HEK293T (cell line): ENCODE measurements at regions not wholly inside any gene's neighbourhood (a gene's known extent, or its start where the extent isn't known, plus 50 kb on each side); places are given as distances from the start of the nearest gene placed in this dataset.

Experiments used
- CTCF ChIA-PET: fragments of 350-600 bp; formaldehyde crosslinking; extraction: SDS; loops from one replicate; lab custom pipeline; 2021; ENCODE audit warnings: antibody characterized with exemption, inconsistent platforms; lab: Yijun Ruan, JAX
- POLR2A ChIA-PET: fragments of 350-600 bp; formaldehyde crosslinking; extraction: SDS; loops from one replicate; lab custom pipeline; 2020; ENCODE audit warnings: antibody characterized with exemption, inconsistent platforms; lab: Yijun Ruan, JAX
- DNase-seq: peaks from one replicate; pipeline ENCODE4 v3.0.0; 2012; ENCODE audit warnings: mixed read lengths; ENCODE audit errors: extremely low spot score
- ARNT ChIP-seq: fragments of 450-650 bp; IDR thresholded peaks from 2 replicates; pipeline ENCODE4 v1.6.1; 2017; ENCODE audit warnings: mild to moderate bottlenecking
- BHLHE40 ChIP-seq: fragments of 450-650 bp; IDR thresholded peaks from 2 replicates; pipeline ENCODE4 v1.6.1; 2016; ENCODE audit warnings: mild to moderate bottlenecking, moderate library complexity, borderline replicate concordance
- CTBP1 ChIP-seq: fragments of 450-650 bp; IDR thresholded peaks from 2 replicates; pipeline ENCODE4 v1.6.1; 2016; ENCODE audit warnings: borderline replicate concordance
- ELF4 ChIP-seq: fragments of 450-650 bp; IDR thresholded peaks from 2 replicates; pipeline ENCODE4 v1.6.1; 2017; ENCODE audit warnings: antibody characterized with exemption
- FOXA1 ChIP-seq: fragments of 450-650 bp; IDR thresholded peaks from 2 replicates; pipeline ENCODE4 v1.6.1; 2016; ENCODE audit warnings: mild to moderate bottlenecking
- FOXK2 ChIP-seq: fragments of 450-650 bp; IDR thresholded peaks from 2 replicates; pipeline ENCODE4 v1.6.1; 2016; ENCODE audit warnings: mild to moderate bottlenecking
- FOXM1 ChIP-seq: fragments of 450-650 bp; IDR thresholded peaks from 2 replicates; pipeline ENCODE4 v1.6.1; 2017; ENCODE audit warnings: mild to moderate bottlenecking, borderline replicate concordance
- HDGF ChIP-seq: fragments of 450-650 bp; IDR thresholded peaks from 2 replicates; pipeline ENCODE4 v1.6.1; 2017; ENCODE audit warnings: antibody characterized with exemption, borderline replicate concordance
- L3MBTL2 ChIP-seq: fragments of 450-650 bp; conservative IDR thresholded peaks from 2 replicates; pipeline ENCODE4 v1.6.1; 2016; ENCODE audit warnings: mild to moderate bottlenecking
- LEF1 ChIP-seq: fragments of 450-650 bp; IDR thresholded peaks from 2 replicates; pipeline ENCODE4 v1.6.1; 2017; ENCODE audit warnings: mild to moderate bottlenecking, borderline replicate concordance
- NFRKB ChIP-seq: fragments of 450-650 bp; IDR thresholded peaks from 2 replicates; pipeline ENCODE4 v1.6.1; 2016; ENCODE audit warnings: mild to moderate bottlenecking, moderate library complexity
- SP1 ChIP-seq: fragments of 450-650 bp; IDR thresholded peaks from 2 replicates; pipeline ENCODE4 v1.6.1; 2017
- SUZ12 ChIP-seq: fragments of 450-650 bp; IDR thresholded peaks from 2 replicates; pipeline ENCODE4 v1.6.1; 2016; ENCODE audit warnings: mild to moderate bottlenecking
- TARDBP ChIP-seq: fragments of 450-650 bp; IDR thresholded peaks from 2 replicates; pipeline ENCODE4 v1.6.1; 2016
- ZNF384 ChIP-seq: fragments of 450-650 bp; IDR thresholded peaks from 2 replicates; pipeline ENCODE4 v1.6.1; 2016
- TF ChIP-seq, protein P1 (sequence below): fragments of 450-650 bp; IDR thresholded peaks from 2 replicates; pipeline ENCODE4 v1.6.1; 2016

DNA sequence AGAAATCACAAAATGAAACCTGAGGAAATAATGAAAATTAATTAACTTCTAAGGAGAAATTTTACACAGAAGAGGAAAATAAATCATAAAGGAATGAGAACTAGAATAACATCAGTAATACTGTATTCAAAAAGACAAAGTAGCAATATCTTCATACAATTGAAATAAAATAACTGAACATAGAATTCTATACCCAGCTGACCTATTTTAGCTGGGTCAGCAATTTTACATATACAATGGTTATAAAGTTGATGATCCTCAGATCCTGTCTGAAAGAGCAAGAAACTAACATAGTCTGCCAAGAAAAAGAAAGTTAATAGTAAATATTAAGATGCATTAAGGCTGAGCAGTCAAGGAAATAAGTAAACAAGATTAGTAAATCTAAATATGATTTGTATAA, 93.0 kb upstream of the P3H2 start:
- no peak for TF ChIP-seq SP1
- TF ChIP-seq, protein P1, sequence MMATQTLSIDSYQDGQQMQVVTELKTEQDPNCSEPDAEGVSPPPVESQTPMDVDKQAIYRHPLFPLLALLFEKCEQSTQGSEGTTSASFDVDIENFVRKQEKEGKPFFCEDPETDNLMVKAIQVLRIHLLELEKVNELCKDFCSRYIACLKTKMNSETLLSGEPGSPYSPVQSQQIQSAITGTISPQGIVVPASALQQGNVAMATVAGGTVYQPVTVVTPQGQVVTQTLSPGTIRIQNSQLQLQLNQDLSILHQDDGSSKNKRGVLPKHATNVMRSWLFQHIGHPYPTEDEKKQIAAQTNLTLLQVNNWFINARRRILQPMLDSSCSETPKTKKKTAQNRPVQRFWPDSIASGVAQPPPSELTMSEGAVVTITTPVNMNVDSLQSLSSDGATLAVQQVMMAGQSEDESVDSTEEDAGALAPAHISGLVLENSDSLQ: no peak
- no peak for TF ChIP-seq CTBP1
- no peak for TF ChIP-seq ELF4
- TF ChIP-seq L3MBTL2: no peak
- no peak for TF ChIP-seq NFRKB
- TF ChIP-seq SUZ12: no peak
- TF ChIP-seq ZNF384: no peak
- CTCF ChIA-PET: no interaction called here

DNA sequence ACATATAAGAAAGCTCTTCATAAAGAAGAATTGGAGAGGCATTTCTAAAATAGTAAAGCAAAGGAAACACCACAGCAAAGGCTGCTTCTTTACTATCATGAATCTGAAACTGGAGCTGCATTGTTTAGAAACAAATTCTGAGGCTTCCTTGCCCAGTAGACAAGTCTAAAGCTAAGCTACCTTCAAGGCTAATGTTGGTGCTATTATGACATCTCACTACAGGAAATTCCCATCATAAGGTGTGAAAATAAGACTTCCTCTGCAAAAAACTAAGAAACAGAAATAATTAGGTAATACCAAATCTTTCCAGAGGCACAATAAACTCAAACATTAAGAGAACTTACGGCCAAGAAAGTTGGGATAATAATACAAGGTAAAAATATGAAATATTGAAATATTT, 89.9 kb upstream of the P3H2 start:
- ChIA-PET POLR2A (no interaction called here), CTCF (interaction anchor here (0.7 to 1.0 kb wide), 2 partner anchors 233 to 249 kb away, joined by 3 read pairs; no protein-coding TSS in a partner anchor)
- DNase-seq: no peak
- TF ChIP-seq SP1 (no peak), ZNF384 (no peak), NFRKB (no peak), BHLHE40 (no peak), SUZ12 (no peak), HDGF (no peak), L3MBTL2 (no peak), ARNT (no peak), FOXK2 (no peak)

More for the DNA sequence above, 93.0 kb upstream of the P3H2 start:
- POLR2A ChIA-PET: no interaction called here
- no peak for DNase-seq

DNA sequence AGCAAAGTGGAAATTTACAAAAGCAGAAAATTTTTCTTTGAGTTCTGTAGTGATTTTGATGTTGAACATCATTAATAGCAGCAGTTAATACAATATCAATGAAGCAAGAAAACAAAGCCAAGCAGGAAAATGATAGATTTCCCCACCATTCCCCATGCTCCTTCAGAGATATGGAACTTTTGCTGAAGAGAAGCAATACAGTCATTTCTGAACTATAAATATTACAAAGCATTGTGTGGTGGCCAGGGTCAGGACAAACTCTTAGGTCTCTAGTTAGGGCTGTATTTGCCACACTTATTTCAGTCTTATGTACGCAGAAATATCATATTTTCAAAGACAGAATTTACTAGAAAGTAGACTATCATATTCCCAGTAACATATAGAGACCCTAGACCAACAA, 88.8 kb upstream of the P3H2 start:
- POLR2A ChIA-PET: no interaction called here
- CTCF ChIA-PET: interaction anchor here (0.7 kb wide), 2 partner anchors 224 to 840 kb away, joined by 3 to 4 read pairs; no protein-coding TSS in a partner anchor
- DNase-seq: no peak
- no peak for TF ChIP-seq NFRKB
- no peak for TF ChIP-seq SUZ12
- no peak for TF ChIP-seq BHLHE40
- TF ChIP-seq ARNT: no peak
- TF ChIP-seq, protein P1: no peak

DNA sequence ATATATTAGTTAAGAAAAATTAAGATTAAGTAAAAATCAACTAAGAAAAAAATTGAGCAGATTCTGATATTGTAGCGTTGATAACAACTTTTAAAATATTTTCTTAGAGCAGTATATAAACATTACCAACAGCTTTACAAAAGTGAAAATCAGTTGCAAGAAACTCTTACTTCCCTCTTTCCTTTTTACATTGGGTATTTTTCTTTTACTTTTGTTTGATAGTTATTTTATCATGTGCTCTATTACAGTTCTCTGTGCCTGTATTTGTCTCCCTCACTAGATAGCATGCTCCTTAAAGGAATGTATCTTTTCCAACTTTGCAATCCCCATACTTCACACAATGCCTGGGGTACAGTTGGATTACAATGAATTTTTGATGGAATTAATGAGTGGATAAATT, 87.5 kb upstream of the P3H2 start:
- TF ChIP-seq ELF4 (no peak), LEF1 (no peak), TARDBP (no peak), SP1 (no peak), HDGF (no peak), FOXA1 (no peak), FOXK2 (no peak), SUZ12 (no peak), ZNF384 (no peak), CTBP1 (no peak), BHLHE40 (no peak), ARNT (no peak), NFRKB (no peak), FOXM1 (no peak), L3MBTL2 (no peak)
- TF ChIP-seq, protein P1: no peak
- POLR2A ChIA-PET: no interaction called here
- no peak for DNase-seq
- CTCF ChIA-PET: no interaction called here

DNA sequence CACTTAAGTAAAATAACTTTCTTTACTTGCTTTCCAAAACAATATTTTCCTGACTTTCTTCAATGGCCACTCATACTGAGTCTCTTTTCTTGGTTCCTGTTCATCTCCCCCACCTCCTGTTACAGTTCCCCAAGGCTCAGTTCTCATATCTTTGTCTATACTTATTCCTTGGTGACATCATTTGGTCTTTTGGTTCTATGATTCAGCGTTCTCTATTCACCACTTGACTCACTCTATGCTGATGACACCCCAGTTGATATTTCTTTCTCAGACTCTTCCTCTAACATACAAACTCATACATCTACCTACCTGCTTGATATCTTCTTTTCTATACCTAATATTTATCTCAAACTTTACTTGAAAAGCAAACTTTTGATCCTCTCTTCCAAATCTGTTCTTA, 85.0 kb upstream of the P3H2 start:
- TF ChIP-seq LEF1 (no peak), SUZ12 (no peak), BHLHE40 (no peak), L3MBTL2 (no peak), ARNT (no peak), ELF4 (no peak), TARDBP (no peak), ZNF384 (no peak), HDGF (no peak), FOXM1 (no peak)
- DNase-seq: no peak
- ChIA-PET POLR2A (no interaction called here), CTCF (no interaction called here)

DNA sequence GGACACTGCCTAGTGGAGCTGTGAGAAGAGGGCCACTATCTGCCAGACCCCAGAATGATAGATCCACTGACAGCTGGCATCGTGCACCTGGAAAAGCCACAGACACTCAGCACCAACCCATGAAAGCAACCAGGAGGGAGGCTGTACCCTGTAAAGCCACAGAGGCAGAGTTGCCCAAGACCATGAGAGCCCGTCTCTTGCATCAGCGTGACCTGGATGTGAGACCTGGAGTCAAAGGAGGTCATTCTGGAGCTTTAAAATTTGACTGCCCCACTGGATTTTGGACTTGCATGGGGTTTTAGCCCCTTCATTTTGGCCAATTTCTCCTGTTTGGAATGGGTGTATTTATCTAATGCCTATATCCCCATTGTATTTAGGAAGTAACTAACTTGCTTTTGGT, 83.5 kb upstream of the P3H2 start:
- CTCF ChIA-PET: no interaction called here
- POLR2A ChIA-PET: no interaction called here
- no peak for DNase-seq
- no peak for TF ChIP-seq LEF1
- TF ChIP-seq CTBP1: no peak
- no peak for TF ChIP-seq FOXM1
- no peak for TF ChIP-seq BHLHE40
- TF ChIP-seq TARDBP: no peak
- no peak for TF ChIP-seq NFRKB
- no peak for TF ChIP-seq FOXK2
- TF ChIP-seq L3MBTL2: no peak
- no peak for TF ChIP-seq HDGF
- no peak for TF ChIP-seq FOXA1
- TF ChIP-seq ELF4: no peak
- TF ChIP-seq SUZ12: no peak

DNA sequence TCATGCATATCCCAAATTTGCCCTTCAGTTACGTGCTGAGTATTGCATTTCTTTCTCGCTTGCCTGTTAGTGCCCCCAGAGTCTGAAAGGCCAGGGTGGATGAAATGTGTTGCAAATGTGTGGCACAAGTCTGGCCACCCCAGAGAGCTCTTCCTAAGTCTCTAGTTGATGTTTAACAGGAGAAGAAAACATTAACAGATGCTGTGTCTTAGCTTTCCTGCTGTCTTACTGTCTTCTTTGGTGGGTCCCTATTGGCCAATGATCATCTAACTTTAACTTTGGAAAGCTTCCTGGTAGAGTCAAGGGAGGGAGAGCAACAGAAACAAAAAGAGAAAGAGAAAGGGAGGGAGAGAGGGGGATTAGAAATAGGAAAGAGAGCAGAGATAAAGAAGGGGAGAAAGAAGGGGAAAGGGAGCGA, 76.7 kb upstream of the P3H2 start:
- ChIA-PET CTCF (no interaction called here), POLR2A (no interaction called here)
- DNase-seq: no peak
- TF ChIP-seq FOXK2 (no peak), ELF4 (no peak), BHLHE40 (no peak), SUZ12 (no peak), ARNT (no peak), TARDBP (no peak), HDGF (no peak), LEF1 (no peak), L3MBTL2 (no peak), CTBP1 (no peak), FOXM1 (no peak), FOXA1 (no peak), SP1 (no peak), ZNF384 (no peak), NFRKB (no peak)
- TF ChIP-seq, protein P1: no peak
